Activated CD4-positive, alpha-beta T cell treated with anti-CD3 and anti-CD28 coated beads, Interleukin-2, amount 10 ng/mL, durations not matched to agents 7 days and 5 days (primary cell): ENCODE measurements at regions not wholly inside any gene's neighbourhood (a gene's known extent, or its start where the extent isn't known, plus 50 kb on each side); places are given as distances from the start of the nearest gene placed in this dataset.

Experiments
- CTCF ChIA-PET: fragments of 350-600 bp; sonication (Branson Sonifier 250); formaldehyde crosslinking; loops from one replicate; lab custom pipeline; 2021; ENCODE audit warnings: antibody characterized with exemption; lab: Charles Lee
- POLR2A ChIA-PET: fragments of 350-600 bp; sonication (Branson Sonifier 250); formaldehyde crosslinking; loops from one replicate; lab custom pipeline; 2021; ENCODE audit warnings: antibody characterized with exemption; lab: Charles Lee
- DNase-seq: peaks from one replicate; pipeline ENCODE4 v3.0.0-alpha.2; 2020
- H3K27ac Mint-ChIP-seq: one replicate; pipeline ENCODE4 v1.8.0; 2021; ENCODE audit warnings: mild to moderate bottlenecking, moderate library complexity, mixed read lengths
- H3K27me3 Mint-ChIP-seq: one replicate; pipeline ENCODE4 v1.8.0; 2021; ENCODE audit warnings: mixed read lengths
- H3K36me3 Mint-ChIP-seq: one replicate; pipeline ENCODE4 v1.8.0; 2021; ENCODE audit warnings: low read depth, mixed read lengths
- H3K4me1 Mint-ChIP-seq: one replicate; pipeline ENCODE4 v1.8.0; 2021; ENCODE audit warnings: mixed read lengths
- H3K4me3 Mint-ChIP-seq: one replicate; pipeline ENCODE4 v1.8.0; 2021; ENCODE audit warnings: mild to moderate bottlenecking, moderate library complexity, mixed read lengths
- H3K9me3 Mint-ChIP-seq: one replicate; pipeline ENCODE4 v1.8.0; 2021; ENCODE audit warnings: mixed read lengths

GRCh38 chr5:116930616-116931015 is 356.0 kb upstream of the SEMA6A start:
- no peaks in the 10 kb centered on the region for H3K4me1 Mint-ChIP-seq
- ChIA-PET CTCF (no interaction called here), POLR2A (no interaction called here)
- no peak overlapping the region for H3K27ac Mint-ChIP-seq
- H3K36me3 Mint-ChIP-seq = no peaks in the 10 kb centered on the region
- H3K4me3 Mint-ChIP-seq = no peak overlapping the region
- no peaks in the 10 kb centered on the region for H3K9me3 Mint-ChIP-seq
- no peaks in the 10 kb centered on the region for H3K27me3 Mint-ChIP-seq
- no peak for DNase-seq

- POLR2A ChIA-PET = no interaction called here
- CTCF ChIA-PET = no interaction called here
- Mint-ChIP-seq H3K4me3 (no peak overlapping the region), H3K27me3 (no peaks in the 10 kb centered on the region), H3K36me3 (no peaks in the 10 kb centered on the region), H3K9me3 (no peaks in the 10 kb centered on the region), H3K4me1 (no peaks in the 10 kb centered on the region), H3K27ac (no peak overlapping the region)
- no peak for DNase-seq
These were observed 348.7 kb upstream of the SEMA6A start for GRCh38 chr5:116923344-116923743.

GRCh38 chr5:116922532-116922931 is 347.9 kb upstream of the SEMA6A start:
- H3K4me3 Mint-ChIP-seq = no peak overlapping the region
- CTCF ChIA-PET = no interaction called here
- no peak overlapping the region for H3K27ac Mint-ChIP-seq
- H3K4me1 Mint-ChIP-seq = no peaks in the 10 kb centered on the region
- H3K27me3 Mint-ChIP-seq = no peaks in the 10 kb centered on the region
- no peaks in the 10 kb centered on the region for H3K9me3 Mint-ChIP-seq
- DNase-seq = no peak
- POLR2A ChIA-PET = no interaction called here
- no peaks in the 10 kb centered on the region for H3K36me3 Mint-ChIP-seq

DNA sequence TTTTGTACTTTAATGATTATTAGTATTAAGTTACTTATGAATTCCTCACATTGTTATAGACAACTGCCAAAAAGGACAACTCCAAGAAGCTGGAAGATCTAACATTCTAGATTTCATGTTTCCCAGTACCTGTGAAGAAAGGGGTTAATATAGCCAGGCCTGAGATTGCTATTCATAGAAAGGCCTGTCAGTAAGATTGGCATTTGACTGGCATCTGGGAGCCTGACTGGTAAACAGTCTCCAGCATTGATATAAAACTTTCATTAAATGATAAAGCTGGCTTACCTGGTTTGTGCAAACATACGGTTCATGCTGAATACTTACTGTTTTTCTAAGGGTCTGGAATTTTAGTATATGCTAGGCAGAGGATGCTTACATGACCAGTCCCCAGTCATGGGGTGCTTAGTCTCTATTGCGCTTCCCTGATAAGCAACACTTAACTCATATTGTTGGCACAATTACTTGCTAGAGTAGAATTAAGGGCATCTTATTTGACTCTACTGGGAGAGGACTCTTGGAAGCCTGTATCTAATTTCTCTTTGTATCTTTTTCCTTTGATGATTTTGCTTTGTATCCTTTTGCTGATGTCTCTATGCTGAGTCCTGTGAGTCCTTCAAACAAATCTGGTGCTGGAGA is 340.4 kb upstream of the SEMA6A start:
- DNase-seq = no peak

GRCh38 chr5:116912221-116912620 is 337.6 kb upstream of the SEMA6A start:
- H3K27me3 Mint-ChIP-seq = no peaks in the 10 kb centered on the region
- no peaks in the 10 kb centered on the region for H3K4me1 Mint-ChIP-seq
- no peak overlapping the region for H3K27ac Mint-ChIP-seq
- H3K36me3 Mint-ChIP-seq = no peaks in the 10 kb centered on the region
- ChIA-PET POLR2A (no interaction called here), CTCF (no interaction called here)
- no peaks in the 10 kb centered on the region for H3K9me3 Mint-ChIP-seq
- H3K4me3 Mint-ChIP-seq = no peak overlapping the region
- no peak for DNase-seq

More for the DNA sequence above, 340.4 kb upstream of the SEMA6A start:
- CTCF ChIA-PET = no interaction called here
- Mint-ChIP-seq H3K4me3 (no peak overlapping the region), H3K9me3 (no peaks in the 10 kb centered on the region), H3K36me3 (no peaks in the 10 kb centered on the region), H3K27ac (no peak overlapping the region), H3K27me3 (no peaks in the 10 kb centered on the region), H3K4me1 (no peaks in the 10 kb centered on the region)
- POLR2A ChIA-PET = no interaction called here

DNA sequence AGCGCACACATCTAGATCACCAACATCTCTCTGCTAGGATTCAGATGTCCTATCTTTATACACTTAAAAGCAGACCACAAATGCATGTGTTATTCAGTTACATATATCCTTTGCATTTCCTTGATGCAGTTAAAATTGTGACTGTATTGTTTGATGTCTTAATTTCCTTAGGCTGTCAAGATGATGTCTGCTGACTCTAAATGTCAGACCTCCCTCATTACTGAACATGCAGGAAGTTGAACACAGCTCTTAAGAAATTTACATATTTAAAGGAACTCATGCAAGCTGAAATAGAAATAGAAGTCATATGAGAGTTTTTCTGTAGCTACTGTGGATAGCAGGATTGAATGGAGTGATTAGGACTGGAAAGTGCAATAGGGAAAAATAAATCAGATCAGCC is 336.5 kb upstream of the SEMA6A start:
- POLR2A ChIA-PET = no interaction called here
- DNase-seq = no peak
- no peak overlapping the region for H3K27ac Mint-ChIP-seq
- H3K9me3 Mint-ChIP-seq = no peaks in the 10 kb centered on the region
- H3K27me3 Mint-ChIP-seq = no peaks in the 10 kb centered on the region
- H3K4me3 Mint-ChIP-seq = no peak overlapping the region
- no peaks in the 10 kb centered on the region for H3K4me1 Mint-ChIP-seq
- CTCF ChIA-PET = interaction anchor here (0.6 kb wide), 1 partner anchor 1032 kb away, joined by 4 read pairs; no protein-coding TSS in a partner anchor
- no peaks in the 10 kb centered on the region for H3K36me3 Mint-ChIP-seq

DNA sequence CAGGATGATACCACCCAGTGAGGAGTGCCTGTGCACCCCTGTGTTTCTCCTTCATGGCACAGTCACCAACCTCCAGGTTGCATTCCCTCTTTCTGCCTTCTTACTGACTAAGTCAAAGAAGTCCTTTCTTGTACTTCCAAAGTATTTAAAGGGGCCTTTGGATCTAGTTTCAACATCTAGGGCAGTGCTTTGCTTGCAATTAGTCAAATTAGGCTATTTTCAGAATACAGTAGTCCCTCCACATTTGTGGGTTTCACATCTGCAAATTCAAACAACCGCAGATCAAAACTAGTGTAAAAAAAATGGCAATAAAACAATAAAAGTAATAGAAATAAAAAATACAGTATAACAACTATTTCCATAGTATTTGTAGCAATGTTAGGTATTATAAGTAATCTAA is 333.9 kb upstream of the SEMA6A start:
- CTCF ChIA-PET = no interaction called here
- Mint-ChIP-seq H3K27ac (no peak overlapping the region), H3K27me3 (no peaks in the 10 kb centered on the region), H3K4me3 (no peak overlapping the region), H3K4me1 (no peaks in the 10 kb centered on the region), H3K36me3 (no peaks in the 10 kb centered on the region), H3K9me3 (no peaks in the 10 kb centered on the region)
- POLR2A ChIA-PET = no interaction called here
- no peak for DNase-seq

- Mint-ChIP-seq H3K27me3 (no peaks in the 10 kb centered on the region), H3K4me3 (no peak overlapping the region), H3K4me1 (no peaks in the 10 kb centered on the region), H3K27ac (no peak overlapping the region), H3K36me3 (no peaks in the 10 kb centered on the region), H3K9me3 (no peaks in the 10 kb centered on the region)
- POLR2A ChIA-PET = interaction anchor here (0.6 kb wide), 1 partner anchor 574 kb away, joined by 3 read pairs; no protein-coding TSS in a partner anchor
- no peak for DNase-seq
- CTCF ChIA-PET = no interaction called here
These were observed 331.3 kb upstream of the SEMA6A start for GRCh38 chr5:116905885-116906284.

DNA sequence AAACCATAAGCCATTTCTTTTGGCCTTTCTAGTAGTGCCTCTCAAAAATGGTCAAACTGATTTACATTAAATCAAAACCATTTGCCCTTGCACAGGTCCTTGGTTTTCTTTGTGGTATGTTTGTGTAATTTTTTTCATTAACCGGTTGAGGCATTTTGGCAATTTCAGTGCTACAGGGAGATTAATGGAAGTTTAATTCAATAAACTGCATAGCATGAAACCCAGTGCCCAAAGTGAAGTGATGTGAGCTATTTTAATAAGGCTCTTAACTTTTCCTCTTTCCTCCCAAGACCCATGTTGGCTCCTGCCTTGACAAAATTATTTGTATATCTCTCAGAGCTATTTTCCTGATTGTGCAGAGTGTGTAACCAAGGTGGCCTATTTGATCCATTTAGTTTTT is 326.2 kb upstream of the SEMA6A start:
- Mint-ChIP-seq H3K27ac (no peak overlapping the region), H3K4me3 (no peak overlapping the region), H3K36me3 (no peaks in the 10 kb centered on the region), H3K4me1 (no peaks in the 10 kb centered on the region), H3K9me3 (no peaks in the 10 kb centered on the region), H3K27me3 (no peaks in the 10 kb centered on the region)
- DNase-seq = no peak
- ChIA-PET POLR2A (no interaction called here), CTCF (no interaction called here)

DNA sequence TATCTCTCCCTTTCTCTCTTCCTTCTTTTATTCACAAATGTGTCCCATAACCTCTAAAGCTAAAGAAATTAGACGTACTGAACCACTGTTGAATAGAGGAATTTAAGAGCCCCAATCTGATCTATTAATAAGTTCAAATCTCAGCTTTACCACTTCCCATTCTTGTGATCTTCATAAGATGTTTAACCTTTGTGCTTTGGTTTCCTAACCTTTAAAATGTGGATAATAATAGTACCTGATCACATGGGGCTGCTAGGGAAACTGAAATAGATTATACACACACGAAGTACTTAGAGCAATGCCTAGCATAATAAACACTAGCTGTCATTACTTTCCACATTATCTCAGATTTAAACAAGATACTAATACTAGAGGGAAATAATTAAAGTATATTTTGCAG is 324.3 kb upstream of the SEMA6A start:
- ChIA-PET POLR2A (no interaction called here), CTCF (no interaction called here)
- DNase-seq = no peak
- no peak overlapping the region for H3K4me3 Mint-ChIP-seq
- no peaks in the 10 kb centered on the region for H3K4me1 Mint-ChIP-seq
- no peaks in the 10 kb centered on the region for H3K27me3 Mint-ChIP-seq
- H3K36me3 Mint-ChIP-seq = no peaks in the 10 kb centered on the region
- no peaks in the 10 kb centered on the region for H3K9me3 Mint-ChIP-seq
- H3K27ac Mint-ChIP-seq = no peak overlapping the region

- no peaks in the 10 kb centered on the region for H3K27me3 Mint-ChIP-seq
- no peak for DNase-seq
- no peaks in the 10 kb centered on the region for H3K36me3 Mint-ChIP-seq
- H3K27ac Mint-ChIP-seq = no peak overlapping the region
- POLR2A ChIA-PET = no interaction called here
- H3K4me3 Mint-ChIP-seq = no peak overlapping the region
- CTCF ChIA-PET = no interaction called here
- no peaks in the 10 kb centered on the region for H3K9me3 Mint-ChIP-seq
- no peaks in the 10 kb centered on the region for H3K4me1 Mint-ChIP-seq
These were observed 322.7 kb upstream of the SEMA6A start for GRCh38 chr5:116897291-116897690.

DNA sequence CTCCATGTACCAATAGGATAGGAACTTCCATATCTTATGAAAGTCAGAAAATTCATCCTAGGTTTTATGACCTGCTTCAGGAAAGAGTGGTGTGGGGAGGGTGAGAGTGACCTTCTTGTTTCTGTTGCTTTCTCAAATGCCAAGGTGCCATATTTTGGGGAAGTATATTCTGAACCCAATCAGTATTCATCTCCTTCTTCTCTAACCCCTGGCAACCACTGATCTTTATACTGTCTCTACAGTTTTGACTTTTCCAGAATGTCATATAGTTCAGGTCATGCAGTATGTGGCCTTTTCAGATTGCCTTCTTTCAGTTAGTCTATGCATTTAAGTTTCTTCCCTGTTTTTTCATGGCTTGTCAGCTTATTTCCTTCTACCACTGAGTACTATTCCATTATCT is 321.4 kb upstream of the SEMA6A start:
- H3K9me3 Mint-ChIP-seq = no peaks in the 10 kb centered on the region
- H3K4me3 Mint-ChIP-seq = no peak overlapping the region
- no peaks in the 10 kb centered on the region for H3K36me3 Mint-ChIP-seq
- ChIA-PET CTCF (no interaction called here), POLR2A (no interaction called here)
- H3K27ac Mint-ChIP-seq = no peak overlapping the region
- DNase-seq = no peak
- no peaks in the 10 kb centered on the region for H3K27me3 Mint-ChIP-seq
- H3K4me1 Mint-ChIP-seq = no peaks in the 10 kb centered on the region

DNA sequence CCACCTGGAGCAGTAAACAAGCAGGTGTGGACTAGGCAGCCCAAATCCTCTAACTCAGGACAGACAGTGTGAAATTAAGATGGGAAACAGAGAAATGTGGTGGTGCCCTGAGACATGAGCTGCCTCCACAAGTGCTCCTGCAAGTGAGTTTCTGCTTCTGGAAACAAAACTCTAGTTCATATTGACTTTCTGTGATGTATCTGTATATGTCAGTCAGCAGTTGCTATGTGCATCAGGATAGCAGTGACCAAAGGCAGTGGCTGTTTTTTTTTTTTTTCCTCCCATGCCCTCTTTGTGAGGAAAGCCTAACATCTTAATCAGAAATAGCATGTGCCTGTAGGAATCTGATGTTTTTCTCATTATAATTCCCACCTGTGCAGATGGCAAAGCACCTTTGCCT is 318.4 kb upstream of the SEMA6A start:
- Mint-ChIP-seq H3K27me3 (no peaks in the 10 kb centered on the region), H3K4me1 (no peaks in the 10 kb centered on the region), H3K27ac (no peak overlapping the region), H3K4me3 (no peak overlapping the region), H3K36me3 (no peaks in the 10 kb centered on the region), H3K9me3 (no peaks in the 10 kb centered on the region)
- CTCF ChIA-PET = no interaction called here
- POLR2A ChIA-PET = no interaction called here
- no peak for DNase-seq

- no peak overlapping the region for H3K4me3 Mint-ChIP-seq
- no peaks in the 10 kb centered on the region for H3K9me3 Mint-ChIP-seq
- no peaks in the 10 kb centered on the region for H3K4me1 Mint-ChIP-seq
- ChIA-PET POLR2A (no interaction called here), CTCF (no interaction called here)
- no peak overlapping the region for H3K27ac Mint-ChIP-seq
- H3K27me3 Mint-ChIP-seq = no peaks in the 10 kb centered on the region
- no peak for DNase-seq
- H3K36me3 Mint-ChIP-seq = no peaks in the 10 kb centered on the region
These were observed 312.5 kb upstream of the SEMA6A start for GRCh38 chr5:116887104-116887503.
